ENCODE measurements at regions not wholly inside any gene's neighbourhood (a gene's known extent, or its start where the extent isn't known, plus 50 kb on each side); places are given as distances from the start of the nearest gene placed in this dataset.
"Not testable (repeated sequence)": the region's sequence is repeated elsewhere in the genome, so short reads cannot be mapped to it uniquely, and the experiment has no call there.

GRCh38 chr12:59320112-59320511 is 275.7 kb upstream of the SLC16A7 start:
- Histone ChIP-seq H2AFZ (ENCODE audit: low read length, unreplicated experiment) (no peak overlapping the region), H3K27ac (ENCODE audit: low read depth, low read length) (no peak overlapping the region), H3K4me1 (ENCODE audit: control insufficient read depth, insufficient read depth, low read length, unreplicated experiment) (no peaks in the 10 kb centered on the region), H3K79me2 (ENCODE audit: control insufficient read depth, insufficient read depth, low read length, unreplicated experiment) (no peaks in the 10 kb centered on the region), H3K27me3 (ENCODE audit: insufficient read depth, low read length) (0 out of 2 replicates have a peak, but pooled peaks cover 3% of the 10 kb centered on the region), H3K36me3 (ENCODE audit: insufficient read depth, low read length) (no peaks in the 10 kb centered on the region), H3K4me3 (ENCODE audit: low read depth, low read length) (no peak overlapping the region)

GRCh38 chr12:59318940-59319339 is 276.9 kb upstream of the SLC16A7 start:
- H2AFZ ChIP-seq (ENCODE audit: low read length, unreplicated experiment): no peak overlapping the region
- H3K4me3 ChIP-seq (ENCODE audit: low read depth, low read length): no peak overlapping the region
- H3K27ac ChIP-seq (ENCODE audit: low read depth, low read length): no peak overlapping the region
- no peaks in the 10 kb centered on the region for H3K36me3 ChIP-seq (ENCODE audit: insufficient read depth, low read length)
- H3K79me2 ChIP-seq (ENCODE audit: control insufficient read depth, insufficient read depth, low read length, unreplicated experiment): no peaks in the 10 kb centered on the region
- 0 out of 2 replicates have a peak, but pooled peaks cover 3% of the 10 kb centered on the region for H3K27me3 ChIP-seq (ENCODE audit: insufficient read depth, low read length)
- no peaks in the 10 kb centered on the region for H3K4me1 ChIP-seq (ENCODE audit: control insufficient read depth, insufficient read depth, low read length, unreplicated experiment)

GRCh38 chr12:59317598-59317997 is 278.2 kb upstream of the SLC16A7 start:
- no peak overlapping the region for H2AFZ ChIP-seq (ENCODE audit: low read length, unreplicated experiment)
- H3K27me3 ChIP-seq (ENCODE audit: insufficient read depth, low read length): 0 out of 2 replicates have a peak, but pooled peaks cover 3% of the 10 kb centered on the region
- no peaks in the 10 kb centered on the region for H3K4me1 ChIP-seq (ENCODE audit: control insufficient read depth, insufficient read depth, low read length, unreplicated experiment)
- no peaks in the 10 kb centered on the region for H3K36me3 ChIP-seq (ENCODE audit: insufficient read depth, low read length)
- no peak overlapping the region for H3K4me3 ChIP-seq (ENCODE audit: low read depth, low read length)
- H3K79me2 ChIP-seq (ENCODE audit: control insufficient read depth, insufficient read depth, low read length, unreplicated experiment): no peaks in the 10 kb centered on the region
- H3K27ac ChIP-seq (ENCODE audit: low read depth, low read length): no peak overlapping the region

- Histone ChIP-seq H3K4me1 (ENCODE audit: control insufficient read depth, insufficient read depth, low read length, unreplicated experiment) (no peaks in the 10 kb centered on the region), H3K27me3 (ENCODE audit: insufficient read depth, low read length) (0 out of 2 replicates have a peak, but pooled peaks cover 3% of the 10 kb centered on the region), H3K4me3 (ENCODE audit: low read depth, low read length) (no peak overlapping the region), H3K79me2 (ENCODE audit: control insufficient read depth, insufficient read depth, low read length, unreplicated experiment) (no peaks in the 10 kb centered on the region), H3K27ac (ENCODE audit: low read depth, low read length) (no peak overlapping the region), H3K36me3 (ENCODE audit: insufficient read depth, low read length) (no peaks in the 10 kb centered on the region), H2AFZ (ENCODE audit: low read length, unreplicated experiment) (no peak overlapping the region)
These were observed 278.9 kb upstream of the SLC16A7 start for GRCh38 chr12:59316938-59317337.

GRCh38 chr12:59316354-59316753 is 279.5 kb upstream of the SLC16A7 start:
- not testable (repeated sequence) for H3K27me3 ChIP-seq (ENCODE audit: insufficient read depth, low read length); H3K27ac ChIP-seq (ENCODE audit: low read depth, low read length); H3K79me2 ChIP-seq (ENCODE audit: control insufficient read depth, insufficient read depth, low read length, unreplicated experiment); H2AFZ ChIP-seq (ENCODE audit: low read length, unreplicated experiment); H3K4me3 ChIP-seq (ENCODE audit: low read depth, low read length); H3K36me3 ChIP-seq (ENCODE audit: insufficient read depth, low read length); H3K4me1 ChIP-seq (ENCODE audit: control insufficient read depth, insufficient read depth, low read length, unreplicated experiment)

DNA sequence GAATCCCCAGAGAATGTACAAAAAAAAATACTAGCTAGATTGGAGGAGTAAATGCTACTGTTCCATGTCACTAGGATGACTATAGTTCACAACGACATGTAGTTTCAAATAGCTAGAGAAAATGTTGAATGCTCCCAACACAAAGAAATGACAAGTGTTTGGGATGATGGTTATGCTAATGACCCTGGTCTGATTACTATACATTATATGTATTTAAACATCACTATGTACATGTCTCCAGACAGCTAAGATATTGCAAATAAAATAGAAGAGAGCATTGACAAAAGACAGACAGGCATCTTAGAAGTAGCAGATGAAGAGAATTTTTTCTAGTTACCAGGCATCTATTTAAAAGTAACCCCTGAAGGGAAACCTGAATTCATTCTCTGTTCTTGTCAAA is 281.6 kb upstream of the SLC16A7 start:
- Histone ChIP-seq H3K36me3 (ENCODE audit: insufficient read depth, low read length) (no peaks in the 10 kb centered on the region), H3K27ac (ENCODE audit: low read depth, low read length) (no peak overlapping the region), H3K4me3 (ENCODE audit: low read depth, low read length) (no peak overlapping the region), H3K4me1 (ENCODE audit: control insufficient read depth, insufficient read depth, low read length, unreplicated experiment) (no peaks in the 10 kb centered on the region), H3K27me3 (ENCODE audit: insufficient read depth, low read length) (0 out of 2 replicates have a peak, but pooled peaks cover 3% of the 10 kb centered on the region), H2AFZ (ENCODE audit: low read length, unreplicated experiment) (no peak overlapping the region), H3K79me2 (ENCODE audit: control insufficient read depth, insufficient read depth, low read length, unreplicated experiment) (no peaks in the 10 kb centered on the region)

GRCh38 chr12:59304077-59304721 is 291.6 kb upstream of the SLC16A7 start:
- no peak overlapping the region for H3K27ac ChIP-seq (ENCODE audit: low read depth, low read length)
- H3K4me3 ChIP-seq (ENCODE audit: low read depth, low read length): no peak overlapping the region
- H3K27me3 ChIP-seq (ENCODE audit: insufficient read depth, low read length): peaks cover 27% of the 10 kb centered on the region
- H2AFZ ChIP-seq (ENCODE audit: low read length, unreplicated experiment): no peak overlapping the region
- no peaks in the 10 kb centered on the region for H3K79me2 ChIP-seq (ENCODE audit: control insufficient read depth, insufficient read depth, low read length, unreplicated experiment)
- no peaks in the 10 kb centered on the region for H3K4me1 ChIP-seq (ENCODE audit: control insufficient read depth, insufficient read depth, low read length, unreplicated experiment)
- no peaks in the 10 kb centered on the region for H3K36me3 ChIP-seq (ENCODE audit: insufficient read depth, low read length)

DNA sequence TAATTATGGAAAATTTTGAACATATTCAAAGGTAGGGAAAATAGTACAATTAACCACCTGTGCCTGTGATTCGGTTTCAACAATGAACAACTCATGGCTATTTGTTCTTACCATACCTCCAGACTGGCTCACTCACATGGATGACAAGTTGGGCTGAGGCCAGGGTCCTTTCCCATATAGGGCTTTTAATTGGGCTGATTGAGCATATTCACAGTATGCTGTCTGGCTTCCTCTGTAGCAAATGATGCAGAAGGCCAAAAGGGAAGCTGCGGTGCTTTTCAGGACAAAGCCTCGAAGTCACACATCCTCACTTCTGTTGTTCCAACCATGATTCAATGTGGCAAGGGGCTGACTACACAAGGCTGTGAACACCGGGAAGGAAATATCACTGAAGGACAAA is 297.5 kb upstream of the SLC16A7 start:
- H3K36me3 ChIP-seq (ENCODE audit: insufficient read depth, low read length): no peaks in the 10 kb centered on the region
- no peaks in the 10 kb centered on the region for H3K4me1 ChIP-seq (ENCODE audit: control insufficient read depth, insufficient read depth, low read length, unreplicated experiment)
- H3K27ac ChIP-seq (ENCODE audit: low read depth, low read length): no peak overlapping the region
- no peaks in the 10 kb centered on the region for H3K79me2 ChIP-seq (ENCODE audit: control insufficient read depth, insufficient read depth, low read length, unreplicated experiment)
- H3K27me3 ChIP-seq (ENCODE audit: insufficient read depth, low read length): peaks cover 12% of the 10 kb centered on the region
- H2AFZ ChIP-seq (ENCODE audit: low read length, unreplicated experiment): no peak overlapping the region
- H3K4me3 ChIP-seq (ENCODE audit: low read depth, low read length): no peak overlapping the region

DNA sequence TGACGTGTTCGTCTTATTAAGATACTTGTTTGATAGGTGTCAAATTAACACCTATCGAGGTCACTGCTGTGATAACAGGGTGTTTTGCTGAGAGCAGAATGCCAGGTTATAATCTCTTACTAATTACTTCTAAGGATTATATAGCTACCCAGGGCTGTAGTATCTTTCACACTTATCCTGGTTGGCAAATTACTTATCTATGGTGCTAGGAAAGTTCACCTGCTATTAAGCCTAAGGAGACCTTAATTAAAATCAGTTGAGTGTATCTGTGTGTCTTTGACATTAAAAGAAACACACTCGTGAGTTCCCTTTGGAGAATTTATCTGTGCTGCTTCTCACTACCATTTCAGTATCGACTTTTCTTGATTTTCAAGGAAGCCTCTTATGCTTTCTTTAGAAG is 301.6 kb upstream of the SLC16A7 start:
- Histone ChIP-seq H3K36me3 (ENCODE audit: insufficient read depth, low read length) (no peaks in the 10 kb centered on the region), H3K4me1 (ENCODE audit: control insufficient read depth, insufficient read depth, low read length, unreplicated experiment) (no peaks in the 10 kb centered on the region), H2AFZ (ENCODE audit: low read length, unreplicated experiment) (no peak overlapping the region), H3K27me3 (ENCODE audit: insufficient read depth, low read length) (peaks cover 14% of the 10 kb centered on the region), H3K4me3 (ENCODE audit: low read depth, low read length) (no peak overlapping the region), H3K79me2 (ENCODE audit: control insufficient read depth, insufficient read depth, low read length, unreplicated experiment) (no peaks in the 10 kb centered on the region), H3K27ac (ENCODE audit: low read depth, low read length) (no peak overlapping the region)

- Histone ChIP-seq H3K27me3 (ENCODE audit: insufficient read depth, low read length) (no peaks in the 10 kb centered on the region; the same call in 1 of the 2 replicates), H3K4me1 (ENCODE audit: control insufficient read depth, insufficient read depth, low read length, unreplicated experiment) (no peaks in the 10 kb centered on the region), H3K4me3 (ENCODE audit: low read depth, low read length) (no peak overlapping the region), H3K27ac (ENCODE audit: low read depth, low read length) (no peak overlapping the region), H3K79me2 (ENCODE audit: control insufficient read depth, insufficient read depth, low read length, unreplicated experiment) (no peaks in the 10 kb centered on the region), H2AFZ (ENCODE audit: low read length, unreplicated experiment) (no peak overlapping the region), H3K36me3 (ENCODE audit: insufficient read depth, low read length) (no peaks in the 10 kb centered on the region)
These were observed 312.8 kb upstream of the SLC16A7 start for GRCh38 chr12:59282999-59283398.

GRCh38 chr12:59273561-59273960 is 322.3 kb upstream of the SLC16A7 start:
- H3K4me1 ChIP-seq (ENCODE audit: control insufficient read depth, insufficient read depth, low read length, unreplicated experiment); H3K27me3 ChIP-seq (ENCODE audit: insufficient read depth, low read length); H3K36me3 ChIP-seq (ENCODE audit: insufficient read depth, low read length); H3K27ac ChIP-seq (ENCODE audit: low read depth, low read length); H2AFZ ChIP-seq (ENCODE audit: low read length, unreplicated experiment); H3K4me3 ChIP-seq (ENCODE audit: low read depth, low read length); H3K79me2 ChIP-seq (ENCODE audit: control insufficient read depth, insufficient read depth, low read length, unreplicated experiment): not testable (repeated sequence)

Measured in ACC112 (cell line).